Thyroid gland (tissue), 4 donors: ENCODE measurements at regions not wholly inside any gene's neighbourhood (a gene's known extent, or its start where the extent isn't known, plus 50 kb on each side); places are given as distances from the start of the nearest gene placed in this dataset.

Experiments
- DNase-seq, 2 donors: peaks; one replicate each; pipeline ENCODE4 v3.0.0-alpha.2; 2019
- H3K27ac ChIP-seq, 3 donors: fragments of 200-600 bp; sonication (generic); 1 replicate in 2 of 3; 2 replicates in 1 of 3; pipeline ENCODE4 v1.5.1; 2016 to 2019; ENCODE audit warnings: mild to moderate bottlenecking in 1 of 3, moderate library complexity in 1 of 3
- H3K27me3 ChIP-seq: fragments of 200-600 bp; sonication (generic); one replicate; pipeline ENCODE4 v1.5.1; 2019
- H3K36me3 ChIP-seq, 2 donors: fragments of 200-600 bp; sonication (generic); one replicate each; pipeline ENCODE4 v1.5.1; 2016 to 2019
- H3K4me1 ChIP-seq, 2 donors: fragments of 200-600 bp; sonication (generic); one replicate each; pipeline ENCODE4 v1.5.1; 2017 to 2019
- H3K4me3 ChIP-seq, 3 donors: fragments of 200-600 bp; sonication (generic); replicated peaks in 1 of 3; 1 replicate in 2 of 3; 2 replicates in 1 of 3; pipeline ENCODE4 v1.5.1; 2016; ENCODE audit warnings: mild to moderate bottlenecking in 1 of 3
- H3K9me3 ChIP-seq: fragments of 200-600 bp; sonication (generic); one replicate; pipeline ENCODE4 v1.5.1; 2017
- POLR2A ChIP-seq, 2 donors: fragments of 450-650 bp; IDR thresholded peaks; one replicate each; pipeline ENCODE4 v1.6.1; 2017; ENCODE audit warnings: antibody characterized with exemption in 2 of 2, mild to moderate bottlenecking in 2 of 2, moderate library complexity in 1 of 2
- WGBS, 2 donors: methylation state at CpG; one replicate each; pipeline ENCODE4 v1.1.5; 2017; 5-methylcytosine and 5-hydroxymethylcytosine counted together
- intact Hi-C: fragments of 100-400 bp; cut with DNase I; formaldehyde crosslinking; loops from one replicate; pipeline ENCODE4 v1.15.1; 2023
- TF ChIP-seq, protein P1 (sequence below), 6 experiments: fragments of 200-600 bp in 3 of 6; fragments of 450-650 bp in 3 of 6; sonication (generic) in 3 of 6; IDR thresholded peaks; one replicate each; pipeline ENCODE4 v1.5.1; 2016 to 2019; ENCODE audit warnings: antibody characterized with exemption in 6 of 6, mild to moderate bottlenecking in 2 of 6, inconsistent platforms in 1 of 6, moderate library complexity in 1 of 6

DNA sequence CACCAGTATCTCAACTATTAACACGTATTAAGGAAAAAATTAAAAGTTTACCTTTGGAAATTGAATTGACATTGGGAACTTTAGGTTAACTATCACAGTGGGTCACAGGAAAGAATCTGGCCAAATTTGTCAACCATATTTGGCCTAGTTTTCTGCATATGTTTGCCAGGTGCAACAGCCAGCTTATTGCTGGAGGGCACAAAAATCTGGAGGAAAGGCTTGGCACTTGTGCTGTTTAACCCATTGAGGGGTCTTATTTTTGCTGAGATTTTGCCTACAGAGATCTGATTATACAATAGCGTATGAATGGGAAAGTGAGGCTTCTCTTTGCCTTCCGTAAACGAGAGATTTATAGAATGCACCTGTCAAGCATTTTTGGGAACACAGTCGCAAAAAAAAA, 190.4 kb downstream of the PRL start:
- H3K27me3 ChIP-seq = no peaks in the 10 kb centered on the region
- H3K27ac ChIP-seq = no peak overlapping the region
- 89 to 94% methylated on average over 5 of the region's 5 CpGs for WGBS, 2 donors
- H3K4me1 ChIP-seq = peaks cover 5% of the 10 kb centered on the region in 2 donors
- intact Hi-C loops = no loop called here
- no peaks in the 10 kb centered on the region for H3K9me3 ChIP-seq
- no peak overlapping the region for H3K4me3 ChIP-seq
- TF ChIP-seq POLR2A (IDR thresholded peaks at IDR 0.05) = no peak
- TF ChIP-seq, protein P1, sequence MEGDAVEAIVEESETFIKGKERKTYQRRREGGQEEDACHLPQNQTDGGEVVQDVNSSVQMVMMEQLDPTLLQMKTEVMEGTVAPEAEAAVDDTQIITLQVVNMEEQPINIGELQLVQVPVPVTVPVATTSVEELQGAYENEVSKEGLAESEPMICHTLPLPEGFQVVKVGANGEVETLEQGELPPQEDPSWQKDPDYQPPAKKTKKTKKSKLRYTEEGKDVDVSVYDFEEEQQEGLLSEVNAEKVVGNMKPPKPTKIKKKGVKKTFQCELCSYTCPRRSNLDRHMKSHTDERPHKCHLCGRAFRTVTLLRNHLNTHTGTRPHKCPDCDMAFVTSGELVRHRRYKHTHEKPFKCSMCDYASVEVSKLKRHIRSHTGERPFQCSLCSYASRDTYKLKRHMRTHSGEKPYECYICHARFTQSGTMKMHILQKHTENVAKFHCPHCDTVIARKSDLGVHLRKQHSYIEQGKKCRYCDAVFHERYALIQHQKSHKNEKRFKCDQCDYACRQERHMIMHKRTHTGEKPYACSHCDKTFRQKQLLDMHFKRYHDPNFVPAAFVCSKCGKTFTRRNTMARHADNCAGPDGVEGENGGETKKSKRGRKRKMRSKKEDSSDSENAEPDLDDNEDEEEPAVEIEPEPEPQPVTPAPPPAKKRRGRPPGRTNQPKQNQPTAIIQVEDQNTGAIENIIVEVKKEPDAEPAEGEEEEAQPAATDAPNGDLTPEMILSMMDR (IDR thresholded peaks at IDR 0.05) = no peak
- no peaks in the 10 kb centered on the region for H3K36me3 ChIP-seq
- DNase-seq = no peak

DNA sequence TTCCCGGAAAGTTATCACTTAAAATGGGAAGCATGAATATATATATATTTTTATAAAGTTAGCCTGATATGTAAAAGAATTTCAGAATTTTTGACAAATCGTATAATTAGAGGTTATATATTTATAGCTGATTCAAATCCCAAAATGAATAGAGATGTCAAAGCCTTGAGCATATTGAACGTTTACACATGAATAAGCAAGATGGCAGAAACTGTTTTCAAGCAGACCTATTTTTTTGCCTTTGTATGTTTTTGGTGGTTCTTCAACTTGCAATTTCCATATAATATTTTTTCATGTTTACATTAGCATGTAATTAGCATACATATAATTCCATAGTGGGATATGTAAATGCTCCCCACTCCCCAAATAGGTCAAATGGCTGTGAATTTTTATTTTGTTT, 189.9 kb downstream of the PRL start:
- Histone ChIP-seq H3K36me3 (no peaks in the 10 kb centered on the region), H3K4me1 (peaks cover 5 to 6% of the 10 kb centered on the region in 2 donors), H3K9me3 (no peaks in the 10 kb centered on the region), H3K4me3 (no peak overlapping the region), H3K27me3 (no peaks in the 10 kb centered on the region), H3K27ac (no peak overlapping the region)
- intact Hi-C loops = no loop called here
- no peak for DNase-seq
- 78 to 79% methylated on average over 3 of the region's 3 CpGs for WGBS, 2 donors
- no peak for TF ChIP-seq POLR2A (IDR thresholded peaks at IDR 0.05)
- TF ChIP-seq, protein P1 (IDR thresholded peaks at IDR 0.05) = no peak

DNA sequence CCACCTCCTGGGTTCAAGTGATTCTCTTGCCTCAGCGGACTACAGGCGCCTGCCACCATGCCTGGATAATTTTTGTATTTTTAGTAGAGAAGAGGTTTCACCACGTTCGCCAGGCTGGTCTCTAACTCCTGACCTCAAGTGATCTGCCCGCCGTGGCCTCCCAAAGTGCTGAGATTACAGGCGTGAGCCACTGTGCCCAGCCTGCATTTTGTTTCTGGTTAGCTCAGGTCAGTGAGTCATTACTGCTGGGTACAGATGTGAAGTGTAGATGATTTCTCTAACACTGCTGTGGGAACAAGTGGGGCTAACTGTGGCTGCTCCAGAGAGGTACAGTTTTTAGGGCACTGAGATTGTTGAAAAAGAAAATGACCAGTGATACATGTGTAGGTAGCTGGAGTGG, 188.6 kb downstream of the PRL start:
- no peak for TF ChIP-seq POLR2A (IDR thresholded peaks at IDR 0.05)
- TF ChIP-seq, protein P1 (IDR thresholded peaks at IDR 0.05) = no peak
- Histone ChIP-seq H3K4me1 (peaks cover 5 to 13% of the 10 kb centered on the region in 2 donors), H3K4me3 (no peak overlapping the region), H3K9me3 (no peaks in the 10 kb centered on the region), H3K36me3 (no peaks in the 10 kb centered on the region), H3K27ac (no peak overlapping the region), H3K27me3 (no peaks in the 10 kb centered on the region)
- peak; percentile 58 to 59 for DNase-seq
- intact Hi-C loops = no loop called here
- 56 to 62% methylated on average over 7 of the region's 7 CpGs for WGBS, 2 donors

DNA sequence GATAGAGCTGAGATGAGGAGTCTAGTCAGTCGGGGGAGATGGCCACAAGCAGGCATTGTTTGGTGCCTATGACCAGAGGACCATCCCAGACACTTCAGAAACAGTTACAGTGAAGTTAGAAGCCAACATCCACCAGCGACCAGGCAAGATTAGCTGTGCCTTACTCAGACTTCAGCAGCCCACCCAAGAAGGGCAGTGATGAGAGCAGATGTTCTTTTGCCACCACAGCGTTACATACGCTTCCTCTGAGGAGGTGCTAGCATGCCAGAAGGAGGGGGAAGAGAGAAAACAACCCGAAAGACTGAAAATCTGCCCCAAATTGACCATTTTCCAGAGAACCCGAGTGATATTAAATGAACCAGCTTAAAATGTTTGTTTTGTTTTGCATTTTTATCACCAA, 186.8 kb downstream of the PRL start:
- no peak overlapping the region for H3K27ac ChIP-seq
- TF ChIP-seq, protein P1 (IDR thresholded peaks at IDR 0.05) = no peak
- no peak for TF ChIP-seq POLR2A (IDR thresholded peaks at IDR 0.05)
- H3K9me3 ChIP-seq = no peaks in the 10 kb centered on the region
- no peak for DNase-seq
- intact Hi-C loops = no loop called here
- H3K4me1 ChIP-seq = peaks cover 5 to 13% of the 10 kb centered on the region in 2 donors
- WGBS, 2 donors = 84 to 96% methylated on average over 6 of the region's 6 CpGs
- no peak overlapping the region for H3K4me3 ChIP-seq
- no peaks in the 10 kb centered on the region for H3K27me3 ChIP-seq
- H3K36me3 ChIP-seq = no peaks in the 10 kb centered on the region

DNA sequence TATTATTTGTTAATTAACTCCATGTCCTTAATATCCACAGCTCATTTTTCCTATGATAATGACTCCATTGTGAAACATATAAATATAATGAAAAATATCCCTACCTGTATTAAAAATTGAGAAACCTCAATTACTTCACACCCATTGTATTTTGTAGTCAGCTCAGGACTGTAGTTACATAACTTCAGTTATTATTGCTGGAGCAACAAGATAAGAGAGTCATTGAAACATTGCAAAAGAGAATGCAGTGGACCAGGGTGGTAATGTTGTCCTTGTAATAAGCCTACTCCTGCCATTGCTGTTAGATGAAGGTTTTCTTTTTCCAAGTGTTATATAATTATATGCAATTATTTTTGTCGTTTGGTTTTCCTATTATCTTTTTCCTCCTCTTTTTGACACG, 184.4 kb downstream of the PRL start:
- no peaks in the 10 kb centered on the region for H3K9me3 ChIP-seq
- H3K36me3 ChIP-seq = no peaks in the 10 kb centered on the region
- no peak overlapping the region for H3K4me3 ChIP-seq
- 73 to 78% methylated on average over 2 of the region's 2 CpGs for WGBS, 2 donors
- no peak for TF ChIP-seq POLR2A (IDR thresholded peaks at IDR 0.05)
- TF ChIP-seq, protein P1 (IDR thresholded peaks at IDR 0.05) = no peak
- intact Hi-C loops = no loop called here
- DNase-seq = no peak
- H3K4me1 ChIP-seq = peaks cover 5 to 13% of the 10 kb centered on the region in 2 donors
- H3K27ac ChIP-seq = no peak overlapping the region
- H3K27me3 ChIP-seq = no peaks in the 10 kb centered on the region
